ENCODE measurements at regions not wholly inside any gene's neighbourhood (a gene's known extent, or its start where the extent isn't known, plus 50 kb on each side); places are given as distances from the start of the nearest gene placed in this dataset.

DNA sequence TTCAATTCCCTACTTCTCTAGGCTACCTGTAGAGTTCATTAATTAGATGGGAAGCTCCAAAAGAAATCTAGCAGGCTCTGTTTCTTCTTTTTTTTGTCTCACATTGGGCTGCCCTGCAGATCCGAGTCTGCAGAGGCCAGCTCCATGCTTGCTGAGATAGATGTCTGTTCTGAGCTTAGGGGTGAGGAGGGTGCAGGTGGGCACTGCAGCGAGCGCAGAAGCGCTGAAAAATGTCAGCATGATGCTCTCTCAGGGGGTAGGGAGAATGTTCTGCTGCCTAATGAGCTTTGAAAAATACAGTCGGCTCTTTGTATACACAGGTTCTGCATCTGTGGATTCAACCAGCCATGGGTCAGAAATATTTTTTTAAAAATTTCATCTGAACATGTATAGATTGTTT lies 56.8 kb upstream of the KCNA3 start:
- CTCF ChIA-PET (ENCODE audit: low intra/inter-chr PET ratio, low total read pairs) = no interaction called here
- H3K79me2 ChIP-seq (ENCODE audit: insufficient read depth, low read length) = no peaks in the 10 kb centered on the region
- H3K9me3 ChIP-seq (ENCODE audit: low read length) = no peaks in the 10 kb centered on the region
- H3K4me2 ChIP-seq (ENCODE audit: low read depth, low read length) = no peak overlapping the region
- H3K4me1 ChIP-seq (ENCODE audit: insufficient read depth, low read length) = no peaks in the 10 kb centered on the region
- H3K9ac ChIP-seq (ENCODE audit: insufficient read depth, low read depth, low read length) = no peak overlapping the region
- no peaks in the 10 kb centered on the region for H3K27me3 ChIP-seq (ENCODE audit: control insufficient read depth in 1 of 2, insufficient read depth in 2 of 2, low read length in 2 of 2)
- in situ Hi-C loops (cut with HindIII; ENCODE audit: extremely low pct_ligation_motif_present, low pct_unique_long_range_greater_than_20kb) (no loop called here), intact Hi-C loops (cut with micrococcal nuclease; ENCODE audit: unreplicated experiment) (no loop called here)
- TF ChIP-seq PHB2 (IDR thresholded peaks at IDR 0.05; ENCODE audit: partially characterized antibody) (no peak), ZMYM3 (CRISPR knock-in tag; IDR thresholded peaks at IDR 0.05) (no peak)
- TF ChIP-seq, protein P1, sequence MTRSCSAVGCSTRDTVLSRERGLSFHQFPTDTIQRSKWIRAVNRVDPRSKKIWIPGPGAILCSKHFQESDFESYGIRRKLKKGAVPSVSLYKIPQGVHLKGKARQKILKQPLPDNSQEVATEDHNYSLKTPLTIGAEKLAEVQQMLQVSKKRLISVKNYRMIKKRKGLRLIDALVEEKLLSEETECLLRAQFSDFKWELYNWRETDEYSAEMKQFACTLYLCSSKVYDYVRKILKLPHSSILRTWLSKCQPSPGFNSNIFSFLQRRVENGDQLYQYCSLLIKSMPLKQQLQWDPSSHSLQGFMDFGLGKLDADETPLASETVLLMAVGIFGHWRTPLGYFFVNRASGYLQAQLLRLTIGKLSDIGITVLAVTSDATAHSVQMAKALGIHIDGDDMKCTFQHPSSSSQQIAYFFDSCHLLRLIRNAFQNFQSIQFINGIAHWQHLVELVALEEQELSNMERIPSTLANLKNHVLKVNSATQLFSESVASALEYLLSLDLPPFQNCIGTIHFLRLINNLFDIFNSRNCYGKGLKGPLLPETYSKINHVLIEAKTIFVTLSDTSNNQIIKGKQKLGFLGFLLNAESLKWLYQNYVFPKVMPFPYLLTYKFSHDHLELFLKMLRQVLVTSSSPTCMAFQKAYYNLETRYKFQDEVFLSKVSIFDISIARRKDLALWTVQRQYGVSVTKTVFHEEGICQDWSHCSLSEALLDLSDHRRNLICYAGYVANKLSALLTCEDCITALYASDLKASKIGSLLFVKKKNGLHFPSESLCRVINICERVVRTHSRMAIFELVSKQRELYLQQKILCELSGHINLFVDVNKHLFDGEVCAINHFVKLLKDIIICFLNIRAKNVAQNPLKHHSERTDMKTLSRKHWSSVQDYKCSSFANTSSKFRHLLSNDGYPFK (CRISPR knock-in tag; IDR thresholded peaks at IDR 0.05; ENCODE audit: borderline replicate concordance) = no peak
- TF ChIP-seq, protein P2, sequence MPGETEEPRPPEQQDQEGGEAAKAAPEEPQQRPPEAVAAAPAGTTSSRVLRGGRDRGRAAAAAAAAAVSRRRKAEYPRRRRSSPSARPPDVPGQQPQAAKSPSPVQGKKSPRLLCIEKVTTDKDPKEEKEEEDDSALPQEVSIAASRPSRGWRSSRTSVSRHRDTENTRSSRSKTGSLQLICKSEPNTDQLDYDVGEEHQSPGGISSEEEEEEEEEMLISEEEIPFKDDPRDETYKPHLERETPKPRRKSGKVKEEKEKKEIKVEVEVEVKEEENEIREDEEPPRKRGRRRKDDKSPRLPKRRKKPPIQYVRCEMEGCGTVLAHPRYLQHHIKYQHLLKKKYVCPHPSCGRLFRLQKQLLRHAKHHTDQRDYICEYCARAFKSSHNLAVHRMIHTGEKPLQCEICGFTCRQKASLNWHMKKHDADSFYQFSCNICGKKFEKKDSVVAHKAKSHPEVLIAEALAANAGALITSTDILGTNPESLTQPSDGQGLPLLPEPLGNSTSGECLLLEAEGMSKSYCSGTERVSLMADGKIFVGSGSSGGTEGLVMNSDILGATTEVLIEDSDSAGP (CRISPR knock-in tag; IDR thresholded peaks at IDR 0.05; ENCODE audit: borderline replicate concordance) = no peak
- FAIRE-seq (no peak), ATAC-seq (no peak), DNase-seq (ENCODE audit: low spot score) (no peak)
- WGBS (ENCODE audit: low lambda C conversion rate) = 3% methylated on average over 5 of the region's 5 CpGs
- no peak overlapping the region for H2AFZ ChIP-seq (ENCODE audit: low read length)
- BruUV-seq (replicated peaks) = no TSS peak
- POLR2A ChIA-PET = no interaction called here
- H4K20me1 ChIP-seq (ENCODE audit: insufficient read depth, low read length) = no peaks in the 10 kb centered on the region
- no peaks in the 10 kb centered on the region for H3K36me3 ChIP-seq (replicated peaks in 1 of 2; ENCODE audit: control insufficient read depth in 1 of 2, insufficient read depth in 2 of 2, low read length in 2 of 2)
- H3K27ac ChIP-seq (ENCODE audit: extremely low read length, insufficient read depth, low read length) = no peak overlapping the region
- H3K4me3 ChIP-seq (replicated peaks in 1 of 3; ENCODE audit: insufficient read depth in 1 of 3, low read depth in 2 of 3, low read length in 3 of 3) = no peak overlapping the region
